ENCODE measurements at regions not wholly inside any gene's neighbourhood (a gene's known extent, or its start where the extent isn't known, plus 50 kb on each side); places are given as distances from the start of the nearest gene placed in this dataset.

- TF ChIP-seq CTCF (IDR thresholded peaks at IDR 0.05) (no peak), POLR2A (IDR thresholded peaks at IDR 0.05) (no peak)
Measured at GRCh38 chr3:40714771-40715345, 190.1 kb downstream of the ZNF621 start.

All from esophagus squamous epithelium (tissue), 4 donors.